Stimulated activated CD8-positive, alpha-beta memory T cell treated with anti-CD3 and anti-CD28 coated beads, Interleukin-15, amount 100 ng/mL, for 4 hours (primary cell): ENCODE measurements at regions not wholly inside any gene's neighbourhood (a gene's known extent, or its start where the extent isn't known, plus 50 kb on each side); places are given as distances from the start of the nearest gene placed in this dataset.

Source experiments
- DNase-seq, 2 donors: peaks; one replicate each; pipeline ENCODE4 v3.0.0-alpha.2; 2020; ENCODE audit warnings: low read depth in 2 of 2

DNA sequence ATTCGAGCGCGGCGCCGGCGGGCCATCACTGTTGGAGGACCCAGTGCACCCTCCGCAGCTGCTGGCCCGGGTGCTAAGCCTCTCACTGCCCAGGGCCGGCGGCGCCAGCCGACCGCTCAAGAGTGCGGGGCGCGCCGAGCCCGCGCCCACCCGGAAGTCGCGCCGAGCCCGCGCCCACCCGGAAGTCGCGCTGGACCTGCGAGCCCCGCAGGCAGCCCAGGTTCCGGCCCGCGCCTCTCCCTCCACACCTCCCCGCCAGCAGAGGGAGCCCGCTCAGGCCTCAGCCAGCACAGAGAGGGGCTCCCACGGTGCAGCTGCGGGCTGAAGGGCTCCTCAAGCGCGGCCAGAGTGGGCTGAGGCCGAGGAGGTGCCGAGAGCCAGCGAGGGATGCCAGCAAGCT, 170.8 kb downstream of the GTF2H2C_2 start:
- DNase-seq, result peak; percentile 6 to 31
